ENCODE measurements at regions not wholly inside any gene's neighbourhood (a gene's known extent, or its start where the extent isn't known, plus 50 kb on each side); places are given as distances from the start of the nearest gene placed in this dataset.

DNA sequence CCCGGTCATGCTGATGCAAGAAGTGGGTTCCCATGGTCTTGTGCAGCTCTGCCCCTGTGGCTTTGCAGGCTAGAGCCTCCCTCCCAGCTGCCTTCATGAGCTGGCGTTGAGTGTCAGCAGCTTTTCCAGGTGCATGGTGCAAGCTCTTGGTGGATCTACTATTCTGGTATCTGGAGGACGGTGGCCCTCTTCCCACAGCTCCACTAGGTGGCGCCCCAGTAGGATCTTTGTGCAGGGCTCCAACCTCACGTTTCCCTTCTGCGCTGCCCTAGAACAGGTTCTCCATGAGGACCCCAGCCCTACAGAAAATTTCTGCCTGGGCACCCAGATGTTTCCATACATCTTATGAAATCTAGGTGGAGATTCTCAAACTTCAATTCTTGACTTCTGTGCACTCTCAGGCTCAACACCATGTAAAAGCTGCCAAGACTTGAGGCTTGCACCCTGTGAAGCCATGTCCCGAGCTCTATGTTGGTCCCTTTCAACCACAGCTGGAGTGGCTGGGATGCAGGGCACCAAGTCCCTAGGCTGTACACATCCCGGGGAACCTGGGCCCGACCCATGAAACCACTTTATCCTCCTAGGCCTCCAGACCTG, 238.4 kb upstream of the MDFIC2 start:
- DNase-seq: peak; percentile 76

DNA sequence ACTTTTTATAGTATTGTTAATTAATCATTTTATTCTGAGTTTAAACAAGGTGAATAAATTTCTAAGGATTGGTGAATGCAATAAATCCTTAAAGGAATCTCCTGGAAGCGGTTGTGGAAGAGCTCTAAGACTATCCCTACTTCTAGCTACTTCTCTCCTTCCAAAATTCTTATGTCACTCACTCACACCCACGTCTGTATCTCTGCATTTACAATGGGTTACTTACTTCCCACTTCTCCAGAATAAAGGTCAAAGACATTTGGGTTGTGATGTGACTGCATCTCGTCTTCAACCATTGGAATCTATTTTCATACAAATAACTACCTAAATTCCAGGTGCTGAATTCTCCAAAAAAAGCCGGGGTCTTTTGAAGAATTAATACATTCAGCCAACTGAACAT, 234.2 kb upstream of the MDFIC2 start:
- no peak for DNase-seq

DNA sequence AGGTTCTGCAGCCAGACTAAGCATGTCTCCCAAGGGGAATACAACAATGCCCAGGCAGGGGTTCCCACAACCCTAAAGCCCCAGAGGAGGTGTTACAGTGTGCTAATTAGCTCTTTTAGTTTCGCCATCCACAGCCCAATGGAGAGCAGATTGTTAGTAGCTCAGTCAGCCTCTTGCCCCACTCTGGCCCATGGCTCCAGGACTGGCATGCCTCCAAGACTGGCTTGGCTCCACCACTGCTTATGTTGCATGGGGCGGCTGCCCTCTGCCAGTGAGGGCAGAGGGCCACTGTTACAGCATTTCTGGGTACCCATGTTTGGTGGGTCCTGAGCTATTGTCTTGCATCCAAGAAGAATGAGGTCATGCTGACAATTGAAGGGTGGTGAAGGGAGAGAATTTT, 231.1 kb upstream of the MDFIC2 start:
- no peak for DNase-seq

DNA sequence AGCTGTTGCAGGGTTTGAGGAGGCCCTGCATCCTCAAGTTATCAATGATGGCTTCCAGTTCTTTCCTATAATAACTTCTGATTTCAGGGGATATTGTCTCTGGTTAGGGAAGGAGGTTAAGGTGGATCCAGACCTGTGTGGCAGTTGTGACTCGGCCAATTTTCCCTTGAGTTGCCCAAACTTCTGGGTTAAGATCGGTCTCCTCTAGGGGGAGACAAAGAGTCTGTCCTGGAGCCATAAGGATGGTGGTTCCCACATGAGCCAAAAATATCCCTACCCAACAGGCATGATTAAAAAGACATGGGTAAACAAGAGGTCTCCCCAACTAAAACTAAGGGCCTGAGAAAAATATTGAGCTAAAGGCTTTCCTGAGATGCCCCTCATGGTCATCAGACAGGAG, 227.5 kb upstream of the MDFIC2 start:
- DNase-seq: no peak

DNA sequence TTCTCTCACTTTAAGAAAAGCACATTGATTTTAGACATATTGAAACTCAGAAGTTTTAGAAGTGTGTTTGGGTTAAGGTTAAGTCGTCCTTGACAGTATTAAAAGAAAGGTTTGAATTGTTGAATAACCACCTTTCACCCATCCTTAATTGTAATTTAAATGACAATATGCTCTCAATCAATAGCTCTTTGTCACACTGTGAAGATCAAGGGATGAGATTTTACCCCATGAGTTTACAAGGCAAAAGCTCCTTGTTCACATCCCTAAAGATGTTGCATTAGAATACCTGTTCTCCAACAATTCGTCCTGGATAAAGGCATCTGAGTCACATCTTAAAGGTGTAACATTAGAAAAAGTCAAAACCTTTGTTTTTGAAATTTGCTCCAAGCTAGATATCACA, 220.4 kb upstream of the MDFIC2 start:
- DNase-seq: no peak

DNA sequence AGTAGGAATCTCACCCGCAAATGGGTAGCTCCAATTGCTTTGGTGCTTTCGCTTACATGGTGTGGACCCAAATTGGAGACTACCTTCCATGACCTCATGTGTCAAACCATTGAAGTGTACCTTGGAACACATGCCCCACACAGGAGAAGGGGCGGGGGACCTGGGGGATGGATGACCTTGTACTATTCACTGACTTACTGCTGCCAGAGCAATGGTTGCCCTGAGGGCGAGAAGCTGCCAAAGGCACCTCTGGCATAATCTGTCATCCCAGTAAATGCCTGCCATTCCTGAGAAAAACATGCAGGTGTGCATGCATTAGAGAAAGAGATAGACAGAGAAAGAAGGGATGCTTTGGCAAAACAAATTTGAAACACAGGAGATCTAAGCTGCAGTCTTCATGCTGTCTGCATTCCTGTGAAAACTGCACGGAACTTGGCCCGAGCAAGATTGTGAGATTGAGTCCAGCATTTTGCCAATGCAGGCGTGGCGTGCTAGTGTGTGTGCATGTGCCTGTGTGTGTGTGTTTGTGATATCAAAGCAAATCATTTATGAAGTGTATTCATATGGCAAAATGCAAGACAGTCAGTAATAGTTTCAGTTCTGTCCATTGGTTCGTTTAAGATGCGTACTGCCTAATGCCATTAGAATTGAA, 219.5 kb upstream of the MDFIC2 start:
- DNase-seq: no peak

DNA sequence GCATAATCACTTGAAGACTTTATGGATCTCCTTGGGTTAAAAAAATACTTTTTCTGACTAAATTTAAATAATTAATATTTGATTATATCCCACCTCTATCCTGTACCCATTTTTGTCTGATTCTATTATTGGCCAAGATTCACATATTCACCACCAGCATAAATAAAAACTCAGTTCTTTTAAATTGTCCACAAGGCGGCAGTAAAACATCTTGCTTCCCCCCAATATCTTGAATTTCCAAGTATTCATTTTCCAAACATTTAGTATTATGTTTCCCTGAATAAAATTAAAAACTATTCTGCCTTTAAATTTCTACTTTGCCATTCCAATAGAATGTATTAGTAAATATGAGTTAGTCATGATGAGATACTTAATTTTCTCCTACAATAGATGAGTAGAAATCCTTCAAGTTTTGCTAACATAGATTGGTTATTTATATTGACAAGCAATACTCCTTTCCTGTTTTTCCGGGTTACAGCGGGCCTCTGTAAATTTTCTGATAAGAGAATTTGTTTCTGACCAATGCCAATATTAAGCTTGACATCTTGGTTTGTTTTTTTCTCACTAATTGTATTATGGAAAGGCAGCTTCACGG, 218.7 kb upstream of the MDFIC2 start:
- no peak for DNase-seq

DNA sequence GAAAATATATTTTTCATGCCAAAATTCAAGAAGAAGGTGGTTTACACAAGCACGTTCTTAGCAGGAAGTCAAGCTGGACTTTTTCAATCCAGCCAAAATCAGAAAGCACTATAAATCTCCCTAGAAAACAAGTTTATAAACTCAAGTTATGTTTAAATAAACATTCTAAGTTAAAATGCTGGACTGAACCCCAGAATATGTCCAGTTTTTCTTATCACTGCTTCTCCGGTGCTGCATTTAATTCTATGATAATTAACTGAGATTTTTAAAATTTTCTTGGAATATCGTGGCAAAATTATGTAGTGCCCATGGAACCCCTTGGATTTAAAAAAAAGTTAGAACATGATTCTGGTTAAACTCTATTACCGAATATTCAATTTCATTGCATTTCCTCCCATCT, 218.2 kb upstream of the MDFIC2 start:
- no peak for DNase-seq

DNA sequence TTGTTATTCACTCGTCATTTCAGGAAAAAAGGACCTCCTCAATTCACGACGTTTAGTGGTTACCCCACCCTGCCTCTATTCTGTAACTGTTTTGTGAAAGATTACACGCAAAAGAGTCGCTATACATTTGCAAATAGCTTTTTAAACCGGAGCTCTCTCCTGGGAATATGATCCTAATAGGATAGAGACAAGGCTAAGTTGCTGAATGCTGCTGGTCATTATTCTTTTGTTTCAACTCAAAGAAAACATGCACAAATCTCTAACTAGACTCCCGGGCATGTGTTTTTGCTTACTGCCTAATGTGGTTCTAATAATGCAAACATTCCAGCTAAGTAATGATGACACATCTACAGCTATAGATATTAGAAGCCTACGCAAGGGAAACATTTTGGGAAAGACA, 214.6 kb upstream of the MDFIC2 start:
- no peak for DNase-seq

DNA sequence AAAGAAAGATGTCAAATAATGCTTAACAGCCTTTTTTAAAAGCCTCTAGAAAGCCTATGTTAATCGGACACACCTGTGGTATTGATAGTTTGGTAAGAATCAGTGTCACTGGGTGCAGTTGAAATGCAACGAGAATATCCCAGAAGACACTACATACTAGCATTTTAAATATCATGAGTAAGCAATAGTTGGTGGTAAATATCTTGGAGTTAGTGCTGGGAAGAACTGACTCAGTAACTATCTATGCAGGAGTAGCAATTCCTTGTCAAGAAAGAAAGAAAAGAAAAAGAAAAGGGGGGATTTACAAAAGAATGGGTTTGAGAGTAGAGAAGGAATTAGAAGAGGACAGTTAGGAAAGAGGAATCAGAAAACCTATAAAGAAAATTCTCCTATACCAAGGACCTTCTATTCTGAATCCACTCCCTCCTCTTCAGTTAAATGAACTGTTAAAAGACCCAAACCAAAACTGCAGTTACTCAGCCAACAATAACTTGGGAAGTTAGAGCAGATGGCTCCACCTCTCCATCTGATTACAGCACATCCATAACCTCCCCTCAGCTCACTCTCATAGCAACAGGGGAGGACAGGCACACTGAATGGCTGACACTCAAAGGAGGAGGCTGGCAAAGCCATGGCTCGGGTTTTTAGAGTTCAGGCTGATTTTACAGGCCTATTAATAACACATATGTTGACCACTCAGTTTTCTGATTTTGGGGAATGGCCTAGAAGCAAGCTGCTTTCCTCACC, 207.6 kb upstream of the MDFIC2 start:
- no peak for DNase-seq

DNA sequence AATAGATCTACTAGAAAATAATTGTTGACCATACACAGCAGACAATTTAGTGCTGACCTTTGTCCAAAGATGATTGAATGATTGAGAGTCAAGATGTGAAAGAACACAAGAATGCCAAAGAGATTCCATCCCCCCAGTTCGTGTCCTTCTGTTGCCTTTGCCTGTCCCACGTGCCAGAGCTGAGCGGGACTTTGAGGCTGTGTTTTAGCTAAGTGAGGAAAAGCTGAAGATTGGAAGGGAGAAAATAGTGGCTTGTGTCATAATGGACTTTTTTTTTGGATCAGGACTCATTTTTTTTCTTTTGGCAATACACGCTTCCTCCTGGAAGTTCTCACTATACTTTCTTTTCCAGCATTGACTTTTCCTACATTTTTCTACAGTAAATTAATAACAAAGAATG, 206.6 kb upstream of the MDFIC2 start:
- no peak for DNase-seq

DNA sequence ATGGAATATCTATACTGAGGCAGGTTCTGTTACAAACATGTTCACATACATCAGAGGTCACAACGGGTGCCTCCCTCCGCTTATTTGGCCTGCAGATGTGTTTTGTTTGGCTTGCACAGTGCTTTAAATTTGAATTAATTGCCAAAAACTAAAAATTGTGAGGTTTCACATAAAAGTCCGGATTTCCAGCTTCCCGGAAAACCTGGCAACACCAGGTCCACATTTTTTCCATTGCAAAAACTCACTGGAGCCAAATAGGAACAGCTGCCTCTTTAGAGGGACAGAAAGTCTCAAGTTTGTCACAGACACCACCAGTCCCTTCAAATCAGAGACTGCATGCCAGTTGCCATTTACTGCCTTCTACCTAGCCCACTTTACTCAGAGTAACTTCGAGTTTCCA, 205.9 kb upstream of the MDFIC2 start:
- no peak for DNase-seq

DNA sequence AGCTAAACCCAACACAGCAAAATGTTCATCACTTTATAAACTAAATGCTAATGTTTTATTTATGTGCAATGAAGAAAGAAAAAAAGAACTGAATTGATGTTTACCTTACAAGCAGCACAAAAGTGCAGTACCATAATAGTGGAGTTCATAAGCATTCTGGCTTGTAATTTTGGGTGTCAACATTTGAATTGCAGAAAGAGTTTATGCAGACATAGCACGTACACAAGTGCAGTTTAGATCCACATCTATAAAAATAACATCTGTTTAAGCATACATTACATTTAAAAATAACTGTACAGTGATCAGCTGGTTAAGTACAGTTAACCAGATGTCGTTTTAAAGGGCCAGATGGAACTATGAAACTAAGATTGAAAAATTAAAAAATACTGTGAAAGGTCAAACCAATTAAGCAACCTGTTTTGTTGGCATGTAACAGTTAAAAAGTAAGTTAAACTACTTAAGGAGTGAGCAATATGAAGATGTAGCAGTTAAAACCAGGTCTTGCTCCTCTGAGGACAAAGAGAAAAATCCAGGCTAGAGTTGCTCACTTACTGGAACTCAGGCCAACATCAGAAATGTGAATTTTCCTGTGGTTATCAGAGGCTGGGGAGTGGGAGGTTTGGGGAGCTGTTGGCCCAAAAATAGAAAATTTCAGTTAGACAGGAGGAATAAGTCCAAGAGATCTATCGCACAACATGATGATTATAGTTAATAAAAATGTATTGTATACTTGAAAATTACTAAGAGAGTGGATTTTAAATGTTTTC, 204.9 kb upstream of the MDFIC2 start:
- no peak for DNase-seq

DNA sequence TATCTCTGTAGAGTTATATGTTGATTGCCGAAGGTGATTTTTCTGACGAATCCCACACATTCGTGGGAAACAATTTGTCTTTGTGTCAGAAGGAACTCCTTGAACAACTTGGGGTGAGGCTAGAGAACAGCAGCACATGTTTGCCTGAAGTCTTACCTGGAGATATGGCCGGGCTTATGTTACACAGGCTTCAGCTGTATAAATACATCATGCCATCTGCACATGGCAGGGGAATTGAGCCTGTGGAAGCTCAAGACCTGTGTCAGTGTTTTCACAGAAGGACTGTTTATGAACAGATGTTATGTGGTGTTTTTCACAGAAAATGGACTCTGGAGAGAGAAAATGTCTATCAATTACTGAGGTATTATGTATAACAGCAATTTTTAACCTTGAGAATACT, 203.6 kb upstream of the MDFIC2 start:
- no peak for DNase-seq

DNA sequence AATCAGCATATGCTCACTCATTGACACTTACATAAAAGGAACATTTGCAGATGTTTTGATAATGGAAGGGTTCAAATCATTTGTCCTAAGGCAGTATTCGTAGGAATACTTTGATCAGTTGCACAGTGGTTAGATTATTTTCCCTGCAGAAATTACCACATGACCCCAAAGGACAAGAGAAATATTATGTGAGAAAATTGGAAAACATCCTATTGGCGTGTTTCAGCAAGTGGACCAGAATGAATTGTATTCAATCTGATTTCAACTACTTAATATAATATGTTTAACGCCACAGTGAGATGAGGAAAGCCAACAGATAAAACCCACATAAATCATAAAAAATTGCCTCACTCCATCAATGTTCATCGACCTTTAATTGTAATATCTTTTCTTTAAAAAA, 195.0 kb upstream of the MDFIC2 start:
- DNase-seq: no peak

DNA sequence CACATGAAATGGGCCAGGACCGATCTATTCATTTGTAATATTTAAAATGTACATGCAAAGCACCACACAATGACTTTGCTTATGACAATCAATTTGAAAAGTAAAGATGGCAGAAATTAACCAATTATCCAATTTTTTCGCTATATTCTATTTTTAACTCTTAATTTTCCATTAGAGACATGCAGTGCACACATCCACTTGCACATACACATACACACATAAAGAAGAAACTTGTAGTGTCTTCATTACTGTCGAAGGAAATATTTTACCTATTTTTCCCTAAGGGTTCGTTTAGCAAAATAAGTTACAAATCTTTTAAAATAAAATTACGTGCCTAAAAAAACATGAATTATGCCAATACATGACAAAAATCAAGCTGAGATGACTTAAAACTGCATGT, 194.3 kb upstream of the MDFIC2 start:
- DNase-seq: no peak

DNA sequence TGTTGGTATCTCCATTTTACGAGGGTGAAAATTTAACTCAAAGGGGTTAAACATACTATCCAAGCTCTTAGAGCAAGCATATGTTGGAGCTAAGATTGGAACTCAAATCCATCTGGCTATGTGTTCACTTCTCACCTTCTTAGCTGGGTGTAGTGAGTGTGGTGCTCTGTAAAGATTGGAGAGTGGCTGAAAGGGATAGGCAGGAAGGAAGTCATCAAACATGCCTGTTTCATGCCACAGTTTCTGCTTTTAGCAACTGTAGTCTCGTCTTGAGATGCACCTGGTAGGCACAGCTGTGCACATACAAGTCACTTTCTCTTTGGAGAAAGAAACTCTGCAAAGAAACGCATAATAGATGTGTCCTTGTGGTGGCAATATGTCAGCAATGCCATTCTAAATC, 189.1 kb upstream of the MDFIC2 start:
- no peak for DNase-seq

DNA sequence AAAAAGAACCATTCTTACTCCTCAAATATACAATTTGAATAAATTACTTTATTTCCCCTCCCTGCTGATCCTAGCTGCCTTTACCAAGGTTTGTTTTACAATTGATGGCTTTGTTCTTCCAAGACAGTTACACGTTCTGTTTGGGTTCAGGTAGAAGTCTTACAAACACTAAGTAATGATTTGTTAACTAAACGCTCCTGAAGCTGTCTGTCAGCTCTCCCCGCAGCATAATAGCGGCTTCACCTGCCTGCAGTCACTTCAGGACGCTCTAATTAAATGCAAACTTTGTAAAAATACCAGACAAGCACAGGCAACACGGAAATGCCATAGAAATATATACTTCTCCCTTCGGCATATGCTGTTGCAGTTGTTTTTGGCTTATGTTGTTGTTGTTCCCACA, 176.4 kb upstream of the MDFIC2 start:
- DNase-seq: no peak

DNA sequence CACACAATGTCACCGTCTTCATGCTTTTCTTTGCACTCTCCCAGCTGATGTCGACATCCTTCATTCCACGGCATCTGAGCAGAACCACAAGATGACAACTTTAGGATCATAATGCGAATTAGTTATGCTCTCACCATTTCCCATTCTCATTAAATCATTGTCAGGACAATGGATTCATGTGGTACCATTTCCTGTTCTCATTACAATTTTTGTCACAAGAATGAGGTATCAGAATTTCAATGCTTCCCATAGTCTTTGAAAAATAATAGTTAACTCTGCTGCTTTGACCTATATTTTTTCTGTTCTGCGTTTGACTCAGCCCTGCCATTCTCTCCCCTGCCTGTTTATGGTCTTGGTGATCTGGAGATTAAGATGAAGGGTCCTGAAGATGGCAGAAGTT, 175.7 kb upstream of the MDFIC2 start:
- DNase-seq: no peak

DNA sequence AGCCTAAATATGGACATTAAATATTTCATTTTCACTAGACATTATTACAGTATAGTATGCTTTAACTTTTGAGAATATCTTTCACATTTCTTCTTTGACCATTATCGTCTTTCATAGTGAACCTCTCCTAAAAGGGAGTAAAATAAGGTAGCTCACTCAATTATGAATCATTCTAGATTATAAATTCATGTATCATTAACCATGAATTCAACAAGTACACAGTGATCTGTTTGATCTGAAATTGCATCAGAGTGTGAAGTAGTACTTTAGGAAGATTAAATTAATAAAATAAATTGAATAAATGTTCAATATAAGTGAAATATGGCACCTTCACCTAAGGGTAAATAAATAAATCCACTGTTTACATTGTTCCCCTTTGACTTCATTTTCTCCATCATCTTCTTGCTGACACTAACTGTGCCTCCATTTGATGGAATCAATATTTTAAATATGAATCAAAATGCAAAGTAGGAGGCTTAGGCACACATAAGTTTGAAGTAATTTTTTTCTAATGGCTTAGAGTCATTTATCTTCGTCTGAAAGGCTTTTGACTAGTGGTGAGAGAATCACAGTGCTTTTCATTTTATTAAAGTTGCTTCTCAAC, 174.1 kb upstream of the MDFIC2 start:
- DNase-seq: no peak

DNA sequence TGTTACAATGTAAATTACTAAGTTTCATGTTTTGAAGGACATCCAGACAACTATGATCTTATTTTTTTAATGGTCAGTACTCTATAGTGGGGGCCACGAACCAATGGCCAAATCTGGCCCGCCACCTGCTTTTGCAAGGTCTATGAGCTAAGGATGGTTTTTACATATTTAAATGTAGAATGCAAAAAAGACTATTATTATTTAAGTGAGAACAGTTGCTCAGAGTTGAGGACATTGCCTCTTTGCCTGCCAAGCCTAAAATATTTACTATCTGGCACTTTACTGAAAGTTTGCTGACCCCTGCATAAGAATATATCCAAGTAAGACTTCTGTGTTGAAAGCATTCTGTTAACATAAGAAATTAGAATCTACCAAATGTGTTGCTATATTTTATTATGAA, 163.7 kb upstream of the MDFIC2 start:
- DNase-seq: no peak

DNA sequence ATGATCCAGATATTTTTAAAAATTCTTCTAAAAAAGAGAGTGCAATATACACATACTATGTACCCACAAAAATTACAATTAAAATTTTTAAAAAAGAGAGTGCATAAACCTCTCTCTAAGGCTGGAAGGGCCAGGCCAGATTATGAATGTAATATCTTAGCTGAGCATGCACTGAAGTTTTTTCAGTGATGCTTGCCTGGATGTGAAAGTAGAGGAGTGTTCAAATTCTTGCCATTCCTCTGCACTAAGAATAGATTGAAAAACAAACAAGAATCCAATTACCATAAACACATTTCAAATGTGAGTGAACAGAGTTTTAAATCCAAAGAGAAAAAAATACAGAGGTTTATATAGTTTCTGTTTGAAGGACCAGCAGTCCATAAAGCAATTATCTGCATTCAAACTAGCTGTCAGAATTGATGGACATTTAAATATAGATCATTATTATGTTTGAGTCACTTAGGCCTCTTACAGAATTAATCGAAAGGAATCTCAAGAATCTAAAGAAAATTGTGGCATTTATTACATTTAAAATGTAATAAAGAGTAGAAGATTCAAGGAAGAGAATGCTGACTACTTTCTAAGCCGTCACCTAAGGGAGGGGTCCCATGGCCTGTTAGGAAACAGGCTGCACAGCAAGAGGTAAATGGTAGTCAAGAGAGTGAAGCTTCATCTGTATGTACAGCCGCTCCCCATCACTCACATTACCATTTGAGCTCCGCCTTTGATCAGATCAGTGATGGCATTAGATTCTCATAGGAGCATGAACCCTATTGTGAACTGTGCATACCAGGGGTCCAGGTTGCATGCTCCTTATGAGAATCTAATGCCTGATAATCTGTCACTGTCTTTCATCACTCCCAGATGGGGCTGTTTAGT, 159.3 kb upstream of the MDFIC2 start:
- DNase-seq: no peak
